Stimulated activated CD4-positive, alpha-beta T cell treated with anti-CD3 and anti-CD28 coated beads, Interleukin-12 subunit alpha, Interleukin-12 subunit beta, amount 100 ng/mL, for 48 hours (primary cell): ENCODE measurements at regions not wholly inside any gene's neighbourhood (a gene's known extent, or its start where the extent isn't known, plus 50 kb on each side); places are given as distances from the start of the nearest gene placed in this dataset.

Experiments
- DNase-seq, 3 donors: peaks; one replicate each; pipeline ENCODE4 v3.0.0-alpha.2; 2020; ENCODE audit warnings: low read depth in 2 of 3, low spot score in 1 of 3

- DNase-seq: no peak
Observed at GRCh38 chr4:24476282-24476681, 108.1 kb downstream of the DHX15 start.

GRCh38 chr4:24475756-24476155, 108.6 kb downstream of the DHX15 start:
- no peak for DNase-seq

GRCh38 chr4:24473309-24473721, 111.0 kb downstream of the DHX15 start:
- no peak for DNase-seq

GRCh38 chr4:24472514-24473308, 111.6 kb downstream of the DHX15 start:
- DNase-seq: peak in 2 of 3 donors; percentile 25 to 45

- no peak for DNase-seq
Observed at GRCh38 chr4:24472161-24472510, 112.2 kb downstream of the DHX15 start.

DNA sequence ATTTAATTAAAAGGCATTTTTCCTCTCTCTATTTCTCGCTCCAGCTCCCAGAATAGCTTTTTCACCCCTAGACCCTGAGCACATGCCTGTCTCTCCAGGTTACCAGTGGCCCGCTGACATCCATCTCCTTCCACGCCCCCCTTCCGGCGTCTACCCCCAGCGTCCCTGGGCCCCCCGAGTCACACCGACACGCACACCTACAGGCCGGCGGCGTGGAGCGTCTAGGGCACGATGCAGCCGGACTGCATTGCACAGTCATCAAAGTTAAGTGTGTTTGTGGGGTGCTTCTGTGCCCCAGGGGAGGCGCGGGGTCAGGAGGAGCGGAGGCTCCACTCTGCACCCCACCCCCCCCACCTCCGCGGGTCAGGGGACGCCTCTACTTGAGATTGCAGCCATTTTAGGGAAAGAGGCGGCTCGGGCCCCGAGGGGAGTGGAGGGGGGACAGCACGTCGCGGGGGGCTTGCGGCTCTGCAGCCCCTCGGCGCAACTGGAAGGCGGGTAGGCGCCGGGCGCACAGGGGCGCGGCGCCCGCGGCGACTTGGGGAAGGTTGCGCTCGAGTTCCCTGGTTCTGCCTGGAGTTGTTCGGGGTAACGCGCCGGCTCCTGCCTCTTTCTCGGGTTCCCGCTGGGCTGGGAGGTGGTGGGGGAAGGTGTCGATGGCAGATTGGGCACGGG, 112.7 kb downstream of the DHX15 start:
- no peak for DNase-seq

DNA sequence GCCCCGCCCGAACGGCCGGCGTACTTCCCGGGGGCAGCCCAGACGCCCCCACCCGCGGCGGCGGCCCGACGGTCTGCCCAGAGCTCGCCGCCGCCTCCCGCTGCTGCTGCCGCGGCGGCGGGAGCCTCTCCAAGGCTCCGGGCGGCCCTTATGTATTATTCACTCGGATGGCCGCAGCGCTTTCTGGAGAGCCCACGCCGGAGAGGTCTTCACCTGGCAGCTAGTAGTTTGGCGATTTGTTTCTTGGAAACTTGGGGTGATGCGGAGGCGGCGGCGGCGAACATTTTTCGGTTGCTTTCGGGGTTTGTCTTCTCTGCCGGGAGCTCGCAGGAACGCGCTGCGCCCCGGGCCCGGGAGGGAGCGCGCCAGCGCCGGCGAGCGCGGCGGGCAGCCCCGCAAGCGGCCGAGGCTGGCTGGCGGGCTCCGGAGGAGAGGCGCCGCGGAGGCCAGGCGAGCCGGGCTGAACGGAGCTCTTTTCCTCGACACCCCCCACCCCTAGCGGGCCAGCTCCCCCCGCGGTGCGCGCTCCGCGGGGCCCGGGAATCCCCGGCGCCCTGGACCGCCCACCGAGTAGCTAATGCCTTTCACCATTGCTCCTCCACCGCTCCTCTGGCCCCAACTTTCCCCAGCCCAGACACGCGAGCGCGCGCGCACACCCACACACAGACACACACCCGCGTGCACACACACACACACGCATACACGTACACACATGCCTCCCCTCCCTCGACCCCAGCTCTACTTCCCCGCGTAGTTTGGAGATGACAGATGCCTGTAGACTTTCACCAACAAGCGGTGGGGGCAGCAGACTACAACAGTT, 113.5 kb downstream of the DHX15 start:
- no peak for DNase-seq

DNA sequence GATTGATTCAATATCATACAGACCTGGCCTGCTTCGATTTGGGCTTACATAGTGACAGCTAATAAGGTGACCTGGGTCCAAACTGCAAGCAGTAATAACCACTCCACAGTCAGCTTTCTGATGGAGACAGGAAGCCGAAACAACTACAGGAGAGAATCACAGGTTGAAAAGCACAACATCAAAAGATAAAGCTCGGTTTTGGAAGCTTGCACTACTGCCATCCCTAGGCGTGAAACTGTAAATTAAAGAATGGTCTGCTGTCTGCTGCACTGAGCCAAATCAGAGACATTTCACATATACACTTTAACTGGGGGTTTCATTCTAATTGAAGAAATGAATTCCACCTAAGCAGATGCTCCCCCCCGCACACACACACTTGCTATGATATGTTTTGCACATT, 116.3 kb downstream of the DHX15 start:
- DNase-seq: no peak

- no peak for DNase-seq
Observed at GRCh38 chr4:24464566-24464965, 119.8 kb downstream of the DHX15 start.

- no peak for DNase-seq
Observed at GRCh38 chr4:24456431-24456830, 127.9 kb downstream of the DHX15 start.

DNA sequence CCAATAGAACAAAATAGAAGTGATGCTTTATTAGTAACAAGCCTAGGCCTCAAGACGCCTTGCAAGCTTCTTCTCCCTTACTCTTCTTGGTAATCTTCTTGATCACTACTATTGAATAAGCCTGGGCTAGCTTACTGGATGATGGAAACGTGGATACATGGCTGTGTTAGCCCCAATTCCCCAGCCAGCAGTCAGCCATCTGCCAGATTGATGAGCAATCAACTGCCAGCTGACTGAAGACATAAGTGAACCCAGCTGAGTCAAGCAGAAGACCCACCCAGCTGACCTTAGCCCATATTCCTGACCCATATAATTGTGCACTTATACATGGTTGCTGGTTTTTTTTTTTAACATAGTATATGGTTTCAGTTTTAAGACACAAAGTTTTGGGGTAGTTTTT, 130.4 kb downstream of the DHX15 start:
- DNase-seq: no peak

GRCh38 chr4:24451870-24452269, 132.5 kb downstream of the DHX15 start:
- DNase-seq: no peak

DNA sequence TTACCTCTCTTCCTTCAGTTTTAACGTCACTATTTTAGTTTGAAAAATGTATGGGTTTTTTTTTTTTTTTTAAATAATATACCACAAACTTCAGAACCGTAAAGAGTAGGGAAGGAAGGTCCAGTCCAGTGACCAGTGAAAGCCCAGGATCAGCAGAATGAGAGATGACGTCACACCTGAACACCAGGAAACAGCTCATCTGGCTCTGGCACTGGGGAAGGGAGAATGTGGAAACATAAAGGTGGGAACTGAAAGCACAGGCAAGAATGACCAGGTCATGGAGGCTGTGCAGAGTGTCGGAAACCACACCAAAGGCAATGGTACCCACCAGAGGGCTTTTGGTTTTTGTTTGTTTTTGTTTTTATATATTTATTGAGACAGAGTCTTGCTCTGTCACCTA, 141.2 kb downstream of the DHX15 start:
- no peak for DNase-seq

GRCh38 chr4:24440765-24441164, 143.6 kb downstream of the DHX15 start:
- no peak for DNase-seq

GRCh38 chr4:24434241-24434640, 150.1 kb downstream of the DHX15 start:
- no peak for DNase-seq

DNA sequence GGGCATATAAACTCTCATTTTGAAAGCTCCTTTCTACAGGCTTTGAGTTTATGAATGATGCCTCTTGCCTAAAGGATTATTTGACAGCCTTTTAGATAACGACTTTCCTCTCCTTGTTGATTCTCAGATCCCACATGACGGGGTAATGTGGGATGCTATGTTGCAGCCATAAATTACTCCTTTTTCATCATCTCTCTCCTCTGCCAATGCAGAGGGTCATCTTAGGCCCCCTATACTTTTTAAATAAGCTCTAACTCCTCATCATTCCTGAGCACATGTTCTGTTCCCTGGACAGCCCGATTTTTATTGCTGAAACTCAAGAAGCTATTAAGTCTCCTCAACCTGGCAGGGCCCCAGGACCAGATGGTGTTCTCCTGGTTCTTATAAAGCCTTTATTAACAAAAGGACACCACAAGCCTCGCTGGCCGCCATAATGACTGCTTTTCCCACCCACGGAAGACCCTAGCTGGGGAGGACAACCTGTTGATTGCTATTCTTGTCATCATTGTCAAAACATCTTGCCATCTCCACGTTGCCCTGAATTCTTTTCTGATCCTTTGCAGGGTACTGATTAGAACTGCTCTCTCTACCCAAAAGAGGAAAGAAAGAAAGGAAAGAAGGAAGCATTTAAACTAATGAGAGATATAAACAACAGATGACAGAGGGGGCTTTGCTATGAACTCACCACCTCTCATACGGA, 150.7 kb downstream of the DHX15 start:
- DNase-seq: no peak

DNA sequence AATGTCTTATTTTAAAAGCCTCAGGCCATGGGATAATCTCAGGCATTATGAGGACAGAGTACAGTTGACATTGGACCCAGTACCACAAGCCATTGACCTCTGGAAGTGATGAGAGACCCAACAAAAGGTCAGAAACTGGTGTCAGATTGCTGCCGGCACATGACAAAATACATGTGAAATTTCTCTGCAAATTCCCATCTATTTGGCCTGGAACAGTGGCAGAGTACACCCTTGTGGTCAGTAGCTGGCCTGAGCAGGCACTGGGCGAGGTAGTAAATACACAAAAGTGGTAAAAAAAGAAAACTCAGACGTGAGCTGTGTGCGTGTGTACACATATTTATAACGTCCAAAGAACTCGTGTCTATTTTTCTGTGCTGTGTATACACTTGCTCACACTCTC, 155.5 kb downstream of the DHX15 start:
- DNase-seq: no peak

- DNase-seq: no peak
Observed at GRCh38 chr4:24426557-24426956, 157.8 kb downstream of the DHX15 start.

- DNase-seq: no peak
Observed at GRCh38 chr4:24425863-24426262, 158.5 kb downstream of the DHX15 start.

- DNase-seq: no peak
Observed at GRCh38 chr4:24423670-24424069, 160.7 kb downstream of the DHX15 start.

DNA sequence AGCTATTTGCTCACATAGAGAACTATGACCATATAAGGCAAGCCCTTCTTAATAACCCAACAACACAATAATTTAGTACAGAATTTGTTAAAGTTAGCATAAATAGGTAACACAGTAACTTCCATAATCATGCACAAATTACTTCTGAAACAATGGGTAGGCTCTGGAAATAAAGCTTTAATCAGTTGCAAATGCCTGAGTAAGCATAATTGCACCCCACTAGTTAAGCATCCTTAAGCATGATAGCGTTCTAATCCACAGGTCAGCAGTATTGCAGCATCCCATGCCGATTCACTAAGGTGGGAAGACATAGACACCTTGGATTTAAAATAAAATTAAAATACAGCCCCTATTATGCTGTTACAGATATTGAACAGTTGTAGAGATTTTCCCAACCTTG, 161.7 kb downstream of the DHX15 start:
- no peak for DNase-seq
